GM18511 (cell line): ENCODE measurements at regions not wholly inside any gene's neighbourhood (a gene's known extent, or its start where the extent isn't known, plus 50 kb on each side); places are given as distances from the start of the nearest gene placed in this dataset.
"Not testable (repeated sequence)": the region's sequence is repeated elsewhere in the genome, so short reads cannot be mapped to it uniquely, and the experiment has no call there.

ENCODE experiments used
- ATAC-seq: cut with Tn5 transposase; IDR thresholded peaks from one replicate; pipeline ENCODE4 v1.9.1; 2021; ENCODE audit warnings: mild to moderate bottlenecking, moderate library complexity; ENCODE audit not compliant: unreplicated experiment

- ATAC-seq, result not testable (repeated sequence)
Observed at GRCh38 chr22:47613181-47613580, 850.7 kb downstream of the TBC1D22A start.

- ATAC-seq, result no peak
Observed at GRCh38 chr22:47612311-47612910, 850.0 kb downstream of the TBC1D22A start.

GRCh38 chr22:47610764-47611163 is 848.3 kb downstream of the TBC1D22A start:
- no peak for ATAC-seq

GRCh38 chr22:47610281-47610680 is 847.8 kb downstream of the TBC1D22A start:
- no peak for ATAC-seq

GRCh38 chr22:47609653-47610052 is 847.2 kb downstream of the TBC1D22A start:
- no peak for ATAC-seq

GRCh38 chr22:47608421-47608820 is 846.0 kb downstream of the TBC1D22A start:
- ATAC-seq, result no peak

GRCh38 chr22:47607486-47607885 is 845.0 kb downstream of the TBC1D22A start:
- no peak for ATAC-seq

- ATAC-seq, result no peak
Observed at GRCh38 chr22:47606426-47606825, 844.0 kb downstream of the TBC1D22A start.

GRCh38 chr22:47605886-47606285 is 843.4 kb downstream of the TBC1D22A start:
- no peak for ATAC-seq

GRCh38 chr22:47605441-47605840 is 843.0 kb downstream of the TBC1D22A start:
- ATAC-seq, result no peak

- ATAC-seq, result no peak
Observed at GRCh38 chr22:47604563-47604962, 842.1 kb downstream of the TBC1D22A start.

- ATAC-seq, result no peak
Observed at GRCh38 chr22:47602732-47603131, 840.3 kb downstream of the TBC1D22A start.

- no peak for ATAC-seq
Observed at GRCh38 chr22:47601666-47602065, 839.2 kb downstream of the TBC1D22A start.

GRCh38 chr22:47600791-47601625 is 838.6 kb downstream of the TBC1D22A start:
- no peak for ATAC-seq

GRCh38 chr22:47600281-47600680 is 837.8 kb downstream of the TBC1D22A start:
- ATAC-seq, result no peak

GRCh38 chr22:47599753-47600152 is 837.3 kb downstream of the TBC1D22A start:
- ATAC-seq, result no peak

GRCh38 chr22:47598864-47599263 is 836.4 kb downstream of the TBC1D22A start:
- ATAC-seq, result no peak

GRCh38 chr22:47597041-47597440 is 834.6 kb downstream of the TBC1D22A start:
- ATAC-seq, result no peak

- no peak for ATAC-seq
Observed at GRCh38 chr22:47596176-47596690, 833.8 kb downstream of the TBC1D22A start.

- ATAC-seq, result no peak
Observed at GRCh38 chr22:47594836-47595521, 832.5 kb downstream of the TBC1D22A start.

GRCh38 chr22:47593911-47594311 is 831.5 kb downstream of the TBC1D22A start:
- ATAC-seq, result no peak

GRCh38 chr22:47593291-47593690 is 830.8 kb downstream of the TBC1D22A start:
- ATAC-seq, result no peak
